ENCODE measurements at regions not wholly inside any gene's neighbourhood (a gene's known extent, or its start where the extent isn't known, plus 50 kb on each side); places are given as distances from the start of the nearest gene placed in this dataset.

- DNase-seq (ENCODE audit: extremely low read depth, insufficient read length) = no peak
- no peaks in the 10 kb centered on the region for H3K36me3 ChIP-seq (ENCODE audit: control insufficient read depth, insufficient read depth, low read length)
- no peak for TF ChIP-seq CTCF (IDR thresholded peaks at IDR 0.05; ENCODE audit: insufficient read depth, low read length, poor library complexity, severe bottlenecking)
- no peaks in the 10 kb centered on the region for H3K27me3 ChIP-seq (replicated peaks; ENCODE audit: control insufficient read depth, insufficient read depth, low read length)
- H3K4me3 ChIP-seq (replicated peaks; ENCODE audit: low read depth, low read length) = no peak overlapping the region
These were observed 74.1 kb upstream of the MAOA start for GRCh38 chrX:43581888-43582539.

GRCh38 chrX:43582540-43582913 is 73.6 kb upstream of the MAOA start:
- TF ChIP-seq CTCF (IDR thresholded peaks at IDR 0.05; ENCODE audit: insufficient read depth, low read length, poor library complexity, severe bottlenecking) = no peak
- Histone ChIP-seq H3K36me3 (ENCODE audit: control insufficient read depth, insufficient read depth, low read length) (no peaks in the 10 kb centered on the region), H3K27me3 (replicated peaks; ENCODE audit: control insufficient read depth, insufficient read depth, low read length) (no peaks in the 10 kb centered on the region)

GRCh38 chrX:43585922-43586321 is 70.2 kb upstream of the MAOA start:
- DNase-seq (ENCODE audit: extremely low read depth, insufficient read length) = no peak
- H3K36me3 ChIP-seq (ENCODE audit: control insufficient read depth, insufficient read depth, low read length) = no peaks in the 10 kb centered on the region
- no peak overlapping the region for H3K4me3 ChIP-seq (replicated peaks; ENCODE audit: low read depth, low read length)
- no peak for TF ChIP-seq CTCF (IDR thresholded peaks at IDR 0.05; ENCODE audit: insufficient read depth, low read length, poor library complexity, severe bottlenecking)
- no peaks in the 10 kb centered on the region for H3K27me3 ChIP-seq (replicated peaks; ENCODE audit: control insufficient read depth, insufficient read depth, low read length)

More at GRCh38 chrX:43582540-43582913, 73.6 kb upstream of the MAOA start:
- H3K4me3 ChIP-seq (replicated peaks; ENCODE audit: low read depth, low read length) = no peak overlapping the region
- DNase-seq (ENCODE audit: extremely low read depth, insufficient read length) = no peak

GRCh38 chrX:43586830-43587229 is 69.3 kb upstream of the MAOA start:
- Histone ChIP-seq H3K36me3 (ENCODE audit: control insufficient read depth, insufficient read depth, low read length) (no peaks in the 10 kb centered on the region), H3K27me3 (replicated peaks; ENCODE audit: control insufficient read depth, insufficient read depth, low read length) (no peaks in the 10 kb centered on the region), H3K4me3 (replicated peaks; ENCODE audit: low read depth, low read length) (no peak overlapping the region)
- no peak for TF ChIP-seq CTCF (IDR thresholded peaks at IDR 0.05; ENCODE audit: insufficient read depth, low read length, poor library complexity, severe bottlenecking)
- no peak for DNase-seq (ENCODE audit: extremely low read depth, insufficient read length)

- H3K36me3 ChIP-seq (ENCODE audit: control insufficient read depth, insufficient read depth, low read length) = no peaks in the 10 kb centered on the region
- DNase-seq (ENCODE audit: extremely low read depth, insufficient read length) = no peak
- TF ChIP-seq CTCF (IDR thresholded peaks at IDR 0.05; ENCODE audit: insufficient read depth, low read length, poor library complexity, severe bottlenecking) = no peak
- H3K4me3 ChIP-seq (replicated peaks; ENCODE audit: low read depth, low read length) = no peak overlapping the region
- H3K27me3 ChIP-seq (replicated peaks; ENCODE audit: control insufficient read depth, insufficient read depth, low read length) = no peaks in the 10 kb centered on the region
These were observed 66.4 kb upstream of the MAOA start for GRCh38 chrX:43589735-43590134.

- DNase-seq (ENCODE audit: extremely low read depth, insufficient read length) = no peak
- TF ChIP-seq CTCF (IDR thresholded peaks at IDR 0.05; ENCODE audit: insufficient read depth, low read length, poor library complexity, severe bottlenecking) = no peak
- Histone ChIP-seq H3K27me3 (replicated peaks; ENCODE audit: control insufficient read depth, insufficient read depth, low read length) (no peaks in the 10 kb centered on the region), H3K4me3 (replicated peaks; ENCODE audit: low read depth, low read length) (no peak overlapping the region), H3K36me3 (ENCODE audit: control insufficient read depth, insufficient read depth, low read length) (no peaks in the 10 kb centered on the region)
These were observed 65.9 kb upstream of the MAOA start for GRCh38 chrX:43590150-43590549.
